OCI-LY7 (cell line): ENCODE measurements at regions not wholly inside any gene's neighbourhood (a gene's known extent, or its start where the extent isn't known, plus 50 kb on each side); places are given as distances from the start of the nearest gene placed in this dataset. TPM values are rescaled to one million over a fixed set of nuclear protein-coding genes. Genes with fewer than 3 reads are reported as not detected.

Experiments used
- BruUV-seq: library from RNA; stranded (reverse); fragments of 400-500 nt; replicated peaks from 2 replicates; lab custom pipeline; 2021; lab: Mats Ljungman, UMichigan
- CTCF ChIA-PET: fragments of 300-600 bp; sonication (Branson Sonifier 250); formaldehyde crosslinking; loops from one replicate; lab custom pipeline; 2022; ENCODE audit warnings: antibody characterized with exemption; ENCODE audit not compliant: unreplicated experiment; lab: Charles Lee
- POLR2A ChIA-PET: fragments of 300-600 bp; sonication (Branson Sonifier 250); formaldehyde crosslinking; loops from one replicate; lab custom pipeline; 2022; ENCODE audit warnings: antibody characterized with exemption; lab: Charles Lee
- DNase-seq: peaks from one replicate; pipeline ENCODE4 v3.0.0-alpha.2; 2015; ENCODE audit warnings: low spot score
- H2AFZ ChIP-seq: fragments of 200-600 bp; sonication (generic), shearing (Covaris generic); 2 replicates; pipeline ENCODE4 v1.6.1; 2014; ENCODE audit warnings: mild to moderate bottlenecking, antibody characterized with exemption, low read length, moderate library complexity
- H3K27ac ChIP-seq: fragments of 200-600 bp; sonication (generic); 2 replicates; pipeline ENCODE4 v1.5.1; 2014; ENCODE audit warnings: mixed run types, low read depth, mild to moderate bottlenecking, moderate library complexity, low read length, inconsistent platforms; ENCODE audit not compliant: poor library complexity, severe bottlenecking
- H3K36me3 ChIP-seq: fragments of 200-600 bp; sonication (generic); 2 replicates; pipeline ENCODE4 v1.6.1; 2014; ENCODE audit warnings: mild to moderate bottlenecking, antibody characterized with exemption, low read length, moderate library complexity, mixed read lengths; ENCODE audit not compliant: insufficient read depth
- H3K4me1 ChIP-seq: fragments of 200-600 bp; sonication (generic); 2 replicates; pipeline ENCODE4 v1.5.1; 2014; ENCODE audit warnings: mild to moderate bottlenecking, low read length; ENCODE audit not compliant: insufficient read depth, poor library complexity, severe bottlenecking
- H3K4me2 ChIP-seq: fragments of 200-600 bp; sonication (generic); 2 replicates; pipeline ENCODE4 v1.6.1; 2014; ENCODE audit warnings: mild to moderate bottlenecking, low read length
- H3K4me3 ChIP-seq: fragments of 200-600 bp; sonication (generic); 2 replicates; pipeline ENCODE4 v1.5.1; 2014; ENCODE audit warnings: mild to moderate bottlenecking, low read depth, low read length; ENCODE audit not compliant: poor library complexity, severe bottlenecking
- H3K79me2 ChIP-seq: fragments of 200-600 bp; sonication (generic); 2 replicates; pipeline ENCODE4 v1.6.1; 2016; ENCODE audit warnings: low read depth, mild to moderate bottlenecking, low read length, moderate library complexity, mixed read lengths; ENCODE audit not compliant: insufficient read depth
- H3K9me2 ChIP-seq: fragments of 200-600 bp; sonication (generic); 2 replicates; pipeline ENCODE4 v1.6.1; 2016; ENCODE audit warnings: mild to moderate bottlenecking, low read length, mixed read lengths; ENCODE audit not compliant: insufficient read depth
- H3K9me3 ChIP-seq: fragments of 200-600 bp; sonication (generic); 2 replicates; pipeline ENCODE4 v1.6.1; 2014; ENCODE audit warnings: mild to moderate bottlenecking, mixed run types, low read length, mixed read lengths
- H4K20me1 ChIP-seq: fragments of 200-600 bp; sonication (generic); 2 replicates; pipeline ENCODE4 v1.6.1; 2014; ENCODE audit warnings: mild to moderate bottlenecking, antibody characterized with exemption, low read length, moderate library complexity, mixed read lengths; ENCODE audit not compliant: insufficient read depth
- CTCF ChIP-seq: fragments of 200-600 bp; sonication (generic); conservative IDR thresholded peaks from 2 replicates; pipeline ENCODE4 v1.5.1; 2014; ENCODE audit warnings: mild to moderate bottlenecking, antibody characterized with exemption, low read length, moderate library complexity, mixed read lengths
- EZH2phosphoT487 ChIP-seq: fragments of 200-600 bp; sonication (generic); IDR thresholded peaks from 2 replicates; pipeline ENCODE4 v1.6.1; 2018; ENCODE audit warnings: low read depth, borderline replicate concordance, mild to moderate bottlenecking, mixed run types, antibody characterized with exemption, low read length, moderate library complexity, mixed read lengths
- intact Hi-C: fragments of 100-400 bp; cut with micrococcal nuclease; formaldehyde crosslinking; loops from one replicate; pipeline ENCODE4 v1.10.0; 2022; ENCODE audit not compliant: unreplicated experiment
- microRNA-seq: library from miRNA; unstranded; fragments of <30 nt; microRNA quantifications from one replicate; pipeline ENCODE4 v1.2.0, GENCODE V29; 2022; ENCODE audit warnings: borderline replicate concordance
- small RNA-seq: library from RNA; depleted of rRNA; stranded (forward); fragments of <200 nt; gene quantifications from one replicate; pipeline ENCODE3, GENCODE V24; 2014

- BruUV-seq, result no TSS peak
- Histone ChIP-seq H3K4me2 (no peak overlapping the region), H3K9me2 (no peaks in the 10 kb centered on the region), H3K27ac (no peak overlapping the region), H3K9me3 (no peaks in the 10 kb centered on the region), H3K4me3 (no peak overlapping the region), H4K20me1 (no peaks in the 10 kb centered on the region), H3K4me1 (no peaks in the 10 kb centered on the region), H3K79me2 (no peaks in the 10 kb centered on the region), H3K36me3 (no peaks in the 10 kb centered on the region), H2AFZ (no peak overlapping the region)
- CTCF ChIA-PET, result interaction anchor here (0.6 to 0.7 kb wide), 2 partner anchors 14 to 109 kb away, joined by 3 read pairs; no protein-coding TSS in a partner anchor
- TF ChIP-seq CTCF (no peak), EZH2phosphoT487 (no peak)
- no peak for DNase-seq
- intact Hi-C loops, result no loop called here
- POLR2A ChIA-PET, result no interaction called here
Measured at GRCh38 chr2:225725726-225726125, 326.2 kb downstream of the NYAP2 start.

Small RNA genes lying in the stretch of these regions (microRNA-seq; reads per million reads assigned to microRNA genes)
- not detected for gene MIR5702

Small RNA genes lying in the stretch of these regions (small RNA-seq; reads per million reads assigned to genes)
- not detected for gene AC068138.1
- gene MIR5702, result not detected
